MM.1S (cell line): ENCODE measurements at regions not wholly inside any gene's neighbourhood (a gene's known extent, or its start where the extent isn't known, plus 50 kb on each side); places are given as distances from the start of the nearest gene placed in this dataset.

Experiments used
- DNase-seq: peaks from one replicate; pipeline ENCODE4 v3.0.0-alpha.2; 2015
- H2AFZ ChIP-seq: fragments of 300-600 bp; sonication (generic); 2 replicates; pipeline ENCODE4 v1.6.0; 2016; ENCODE audit warnings: antibody characterized with exemption, low read length
- H3F3A ChIP-seq: fragments of 300-600 bp; sonication (generic); 2 replicates; pipeline ENCODE4 v1.6.1; 2016; ENCODE audit warnings: mild to moderate bottlenecking, antibody characterized with exemption, low read length, moderate library complexity, mixed read lengths; ENCODE audit not compliant: insufficient read depth
- H3K27ac ChIP-seq: fragments of 300-600 bp; sonication (generic); 2 replicates; pipeline ENCODE4 v1.5.1; 2016; ENCODE audit warnings: mild to moderate bottlenecking, low read length
- H3K27me3 ChIP-seq: fragments of 300-600 bp; sonication (generic); replicated peaks from 2 replicates; pipeline ENCODE4 v1.6.0; 2016; ENCODE audit warnings: low read length; ENCODE audit not compliant: insufficient read depth
- H3K36me3 ChIP-seq: fragments of 300-600 bp; sonication (generic); replicated peaks from 2 replicates; pipeline ENCODE4 v1.6.1; 2016; ENCODE audit warnings: mild to moderate bottlenecking, low read length, mixed read lengths; ENCODE audit not compliant: insufficient read depth
- H3K4me1 ChIP-seq: fragments of 300-600 bp; sonication (generic); 2 replicates; pipeline ENCODE4 v1.6.1; 2016; ENCODE audit warnings: low read length, mixed read lengths
- H3K4me2 ChIP-seq: fragments of 300-600 bp; sonication (generic); 2 replicates; pipeline ENCODE4 v1.6.0; 2016; ENCODE audit warnings: low read depth, low read length
- H3K4me3 ChIP-seq: fragments of 300-600 bp; sonication (generic); 2 replicates; pipeline ENCODE4 v1.5.1; 2016; ENCODE audit warnings: low read length, mixed read lengths
- H3K79me2 ChIP-seq: fragments of 300-600 bp; sonication (generic); 2 replicates; pipeline ENCODE4 v1.6.1; 2016; ENCODE audit warnings: mixed run types, low read length, mixed read lengths
- H3K9ac ChIP-seq: fragments of 300-600 bp; sonication (generic); 2 replicates; pipeline ENCODE4 v1.6.1; 2016; ENCODE audit warnings: low read length, mixed read lengths
- H3K9me2 ChIP-seq: fragments of 300-600 bp; sonication (generic); replicated peaks from 2 replicates; pipeline ENCODE4 v1.6.1; 2016; ENCODE audit warnings: mild to moderate bottlenecking, low read length, mixed read lengths; ENCODE audit not compliant: insufficient read depth
- H3K9me3 ChIP-seq: fragments of 300-600 bp; sonication (generic); replicated peaks from 2 replicates; pipeline ENCODE4 v1.6.1; 2016; ENCODE audit warnings: mild to moderate bottlenecking, low read length, mixed read lengths; ENCODE audit not compliant: insufficient read depth
- H4K20me1 ChIP-seq: fragments of 300-600 bp; sonication (generic); 2 replicates; pipeline ENCODE4 v1.6.1; 2016; ENCODE audit warnings: mild to moderate bottlenecking, low read length, moderate library complexity, mixed read lengths; ENCODE audit not compliant: insufficient read depth
- CTCF ChIP-seq: fragments of 300-600 bp; sonication (generic); IDR thresholded peaks from 2 replicates; pipeline ENCODE4 v1.5.1; 2016; ENCODE audit warnings: antibody characterized with exemption, low read length, mixed read lengths
- EZH2 ChIP-seq: fragments of 300-600 bp; sonication (generic); optimal IDR thresholded peaks from 2 replicates; pipeline ENCODE3; 2017; ENCODE audit warnings: low read depth, mild to moderate bottlenecking, antibody characterized with exemption, low read length, mixed read lengths
- EZH2phosphoT487 ChIP-seq: fragments of 300-600 bp; sonication (generic); IDR thresholded peaks from 2 replicates; pipeline ENCODE4 v1.6.1; 2018; ENCODE audit warnings: antibody characterized with exemption, low read length

GRCh38 chr4:57443308-57443707 lies 333.1 kb upstream of the IGFBP7 start:
- Histone ChIP-seq H3K4me3 (no peak overlapping the region), H3K9ac (no peak overlapping the region)
- no peak for DNase-seq

GRCh38 chr4:57442831-57443291 lies 332.7 kb upstream of the IGFBP7 start:
- Histone ChIP-seq H3K9ac (no peak overlapping the region), H2AFZ (no peak overlapping the region), H3F3A (no peaks in the 10 kb centered on the region), H3K9me2 (no peaks in the 10 kb centered on the region), H3K79me2 (no peaks in the 10 kb centered on the region), H3K9me3 (no peaks in the 10 kb centered on the region), H3K4me1 (no peaks in the 10 kb centered on the region; the same call in 1 of the 2 replicates), H4K20me1 (no peaks in the 10 kb centered on the region), H3K4me3 (no peak overlapping the region), H3K36me3 (no peaks in the 10 kb centered on the region), H3K27me3 (no peaks in the 10 kb centered on the region), H3K4me2 (no peak overlapping the region), H3K27ac (no peak overlapping the region)
- DNase-seq, result peak; percentile 48
- TF ChIP-seq CTCF, result peak; percentile 75
- no peak for TF ChIP-seq EZH2
- no peak for TF ChIP-seq EZH2phosphoT487

More at GRCh38 chr4:57443308-57443707, 333.1 kb upstream of the IGFBP7 start:
- no peak for TF ChIP-seq EZH2phosphoT487
- no peak for TF ChIP-seq CTCF
- Histone ChIP-seq H3K4me1 (no peaks in the 10 kb centered on the region; the same call in 1 of the 2 replicates), H3K79me2 (no peaks in the 10 kb centered on the region), H3K27me3 (no peaks in the 10 kb centered on the region), H3K9me2 (no peaks in the 10 kb centered on the region), H4K20me1 (no peaks in the 10 kb centered on the region), H3F3A (no peaks in the 10 kb centered on the region), H3K9me3 (no peaks in the 10 kb centered on the region), H2AFZ (no peak overlapping the region), H3K36me3 (no peaks in the 10 kb centered on the region), H3K4me2 (no peak overlapping the region), H3K27ac (no peak overlapping the region)

- H3K9ac ChIP-seq, result no peak overlapping the region
- no peaks in the 10 kb centered on the region for H3F3A ChIP-seq
- H3K27me3 ChIP-seq, result no peaks in the 10 kb centered on the region
- no peak overlapping the region for H3K27ac ChIP-seq
- no peaks in the 10 kb centered on the region for H3K36me3 ChIP-seq
- TF ChIP-seq CTCF, result no peak
- TF ChIP-seq EZH2, result no peak
- TF ChIP-seq EZH2phosphoT487, result no peak
- no peaks in the 10 kb centered on the region for H3K9me3 ChIP-seq
- no peak for DNase-seq
- no peaks in the 10 kb centered on the region for H3K9me2 ChIP-seq
- H3K79me2 ChIP-seq, result no peaks in the 10 kb centered on the region
- H4K20me1 ChIP-seq, result no peaks in the 10 kb centered on the region
- no peak overlapping the region for H3K4me3 ChIP-seq
- no peak overlapping the region for H2AFZ ChIP-seq
- H3K4me1 ChIP-seq, result no peaks in the 10 kb centered on the region; the same call in 1 of the 2 replicates
- no peak overlapping the region for H3K4me2 ChIP-seq
Observed at GRCh38 chr4:57442241-57442640, 332.1 kb upstream of the IGFBP7 start.
